ENCODE measurements at regions not wholly inside any gene's neighbourhood (a gene's known extent, or its start where the extent isn't known, plus 50 kb on each side); places are given as distances from the start of the nearest gene placed in this dataset.
A peak's percentile ranks its signal among the peaks of the same experiment; 100 is the strongest.

- no peaks in the 10 kb centered on the region for H3K36me3 ChIP-seq (ENCODE audit: control insufficient read depth in 1 of 2, insufficient read depth in 2 of 2, low read length in 2 of 2)
- H3K4me2 ChIP-seq (ENCODE audit: low read length) = peak overlapping the region; percentile 61
- DNase-seq (ENCODE audit: low read depth, low spot score) (peak; percentile 62), ATAC-seq (peak; percentile 87)
- H4K20me1 ChIP-seq (ENCODE audit: insufficient read depth) = no peaks in the 10 kb centered on the region
- TF ChIP-seq ZBTB33 (IDR thresholded peaks at IDR 0.05; ENCODE audit: extremely low read depth, insufficient replicate concordance, low read length) (no peak), POLR2AphosphoS5 (IDR thresholded peaks at IDR 0.05; ENCODE audit: low read depth, low read length) (peak; percentile 52; the same call in 1 of the 2 replicates), FOSL1 (IDR thresholded peaks at IDR 0.05; ENCODE audit: low read depth) (no peak)
- TF ChIP-seq, protein P1, sequence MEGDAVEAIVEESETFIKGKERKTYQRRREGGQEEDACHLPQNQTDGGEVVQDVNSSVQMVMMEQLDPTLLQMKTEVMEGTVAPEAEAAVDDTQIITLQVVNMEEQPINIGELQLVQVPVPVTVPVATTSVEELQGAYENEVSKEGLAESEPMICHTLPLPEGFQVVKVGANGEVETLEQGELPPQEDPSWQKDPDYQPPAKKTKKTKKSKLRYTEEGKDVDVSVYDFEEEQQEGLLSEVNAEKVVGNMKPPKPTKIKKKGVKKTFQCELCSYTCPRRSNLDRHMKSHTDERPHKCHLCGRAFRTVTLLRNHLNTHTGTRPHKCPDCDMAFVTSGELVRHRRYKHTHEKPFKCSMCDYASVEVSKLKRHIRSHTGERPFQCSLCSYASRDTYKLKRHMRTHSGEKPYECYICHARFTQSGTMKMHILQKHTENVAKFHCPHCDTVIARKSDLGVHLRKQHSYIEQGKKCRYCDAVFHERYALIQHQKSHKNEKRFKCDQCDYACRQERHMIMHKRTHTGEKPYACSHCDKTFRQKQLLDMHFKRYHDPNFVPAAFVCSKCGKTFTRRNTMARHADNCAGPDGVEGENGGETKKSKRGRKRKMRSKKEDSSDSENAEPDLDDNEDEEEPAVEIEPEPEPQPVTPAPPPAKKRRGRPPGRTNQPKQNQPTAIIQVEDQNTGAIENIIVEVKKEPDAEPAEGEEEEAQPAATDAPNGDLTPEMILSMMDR (IDR thresholded peaks at IDR 0.05 in 2 of 3, conservative IDR thresholded peaks at IDR 0.05 in 1 of 3; ENCODE audit: borderline replicate concordance in 1 of 3, insufficient read depth in 1 of 3, low read depth in 2 of 3, low read length in 2 of 3) = peak in 1 of 3 experiments; percentile 27; a peak in 1 of 6 replicates
- ChIA-PET POLR2A (interaction anchor here (0.6 to 2.4 kb wide), 6 partner anchors 9 to 225 kb away, joined by 3 to 10 read pairs (median 4); partner anchors contain the start of gene IER5L), RAD21 (ENCODE audit: low non-redundant PET in 1 of 2, low total read pairs in 2 of 2, uncharacterized antibody in 2 of 2, unreplicated experiment in 2 of 2) (interaction anchor here in 1 of 2 experiments (1.0 kb wide), 1 partner anchor 8 kb away, joined by 3 read pairs; no protein-coding TSS in a partner anchor), CTCF (no interaction called here)
- peaks cover 21 to 45% of the 10 kb centered on the region in 2 experiments for H3K4me1 ChIP-seq (ENCODE audit: control insufficient read depth in 1 of 2, insufficient read depth in 2 of 2, low read length in 2 of 2)
- no peak overlapping the region for H2AFZ ChIP-seq (ENCODE audit: low read depth, low read length, poor library complexity, severe bottlenecking)
- peak overlapping the region; percentile 40; the same call in 1 of the 2 replicates for H3K9ac ChIP-seq (ENCODE audit: low read length)
- peak overlapping the region; percentile 62 for H3K27ac ChIP-seq (ENCODE audit: low read depth, low read length)
- H3K4me3 ChIP-seq (replicated peaks in 1 of 2; ENCODE audit: low read depth in 1 of 2, low read length in 2 of 2) = no peak overlapping the region
- no peaks in the 10 kb centered on the region for H3K27me3 ChIP-seq (ENCODE audit: insufficient read depth, low read length)
- BruUV-seq (replicated peaks) = no TSS peak
- no peaks in the 10 kb centered on the region for H3K79me2 ChIP-seq (ENCODE audit: insufficient read depth, low read length)
- H3K9me3 ChIP-seq (ENCODE audit: control insufficient read depth in 1 of 2, insufficient read depth in 1 of 2, low read depth in 1 of 2, low read length in 2 of 2) = no peaks in the 10 kb centered on the region
- intact Hi-C loops (cut with micrococcal nuclease) = loop anchor here (5.0 kb wide), 1 partner anchor 64 kb away; no protein-coding TSS in a partner anchor
- H3K9me2 ChIP-seq (ENCODE audit: insufficient read depth) = no peaks in the 10 kb centered on the region
These were observed 165.6 kb upstream of the IER5L start for GRCh38 chr9:129343424-129344375.
